ENCODE measurements at regions not wholly inside any gene's neighbourhood (a gene's known extent, or its start where the extent isn't known, plus 50 kb on each side); places are given as distances from the start of the nearest gene placed in this dataset.

DNA sequence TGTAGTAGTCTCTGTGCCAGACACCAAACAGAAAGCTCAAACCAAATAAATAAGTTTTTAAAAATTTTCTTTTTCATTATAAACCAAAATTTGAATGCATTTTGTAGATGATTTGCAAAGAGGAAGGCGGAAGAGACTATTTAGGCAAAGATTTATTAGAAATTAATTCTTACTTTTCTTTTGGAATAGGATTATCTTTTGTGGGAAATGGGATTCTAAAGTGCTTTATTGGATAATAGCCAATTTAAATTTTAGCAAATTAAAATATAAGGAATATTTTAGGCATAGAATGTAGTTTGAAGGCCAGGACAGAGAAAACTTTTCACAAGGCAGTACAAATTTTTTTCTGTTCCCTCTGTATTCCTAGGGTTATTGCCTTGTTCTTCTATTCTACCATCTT lies 311.4 kb upstream of the ITGA1 start:
- H2BK15ac ChIP-seq (ENCODE audit: low read length): no peak overlapping the region
- no peak overlapping the region for H3K9ac ChIP-seq (replicated peaks in 1 of 4; ENCODE audit: extremely low read depth in 1 of 4, low read depth in 3 of 4, low read length in 3 of 4)
- no peaks in the 10 kb centered on the region for H3K79me1 ChIP-seq (ENCODE audit: low read depth, low read length)
- no peaks in the 10 kb centered on the region for H4K20me1 ChIP-seq (replicated peaks in 1 of 2; ENCODE audit: control insufficient read depth in 1 of 2, insufficient read depth in 2 of 2, low read length in 2 of 2)
- no peaks in the 10 kb centered on the region for H3K9me3 ChIP-seq (ENCODE audit: insufficient read depth in 2 of 2, low read depth in 1 of 2, low read length in 1 of 2)
- H3K27ac ChIP-seq (ENCODE audit: low read depth, low read length): no peak overlapping the region
- H4K5ac ChIP-seq (ENCODE audit: insufficient read length, low read depth, low read length): no peak overlapping the region
- H3K56ac ChIP-seq (replicated peaks; ENCODE audit: insufficient read length, low read depth, low read length): no peak overlapping the region
- no peak overlapping the region for H3K4ac ChIP-seq (replicated peaks; ENCODE audit: insufficient read length, low read depth, low read length)
- no peak overlapping the region for H2BK20ac ChIP-seq (ENCODE audit: low read length)
- H3K4me1 ChIP-seq (replicated peaks in 1 of 4; ENCODE audit: control insufficient read depth in 3 of 4, insufficient read depth in 4 of 4, low read length in 3 of 4): no peaks in the 10 kb centered on the region
- H2AFZ ChIP-seq (ENCODE audit: low read length): no peak overlapping the region
- H2AK5ac ChIP-seq (ENCODE audit: low read depth, low read length): no peak overlapping the region
- no peak overlapping the region for H3K14ac ChIP-seq (ENCODE audit: insufficient read length)
- no peak overlapping the region for H3K4me3 ChIP-seq (ENCODE audit: extremely low read depth in 1 of 4, insufficient read depth in 2 of 4, low read depth in 3 of 4, low read length in 4 of 4)
- no peak overlapping the region for H3K4me2 ChIP-seq (ENCODE audit: insufficient read depth in 1 of 2, low read depth in 2 of 2, low read length in 2 of 2)
- no peaks in the 10 kb centered on the region for H3K36me3 ChIP-seq (ENCODE audit: control insufficient read depth in 2 of 4, insufficient read depth in 4 of 4, low read length in 3 of 4)
- 83% methylated on average over 1 of the region's 1 CpG; no CpG with 5 or more reads in 1 of the 2 experiments for WGBS, 2 experiments (ENCODE audit: extremely low coverage in 1 of 2, insufficient coverage in 1 of 2, insufficient read length in 1 of 2, insufficient replicate concordance in 2 of 2, low coverage in 1 of 2, low lambda C conversion rate in 2 of 2, missing lambda C conversion rate in 1 of 2)
- no peak overlapping the region for H2BK5ac ChIP-seq (ENCODE audit: low read depth, low read length)
- H4K91ac ChIP-seq (replicated peaks; ENCODE audit: insufficient read length, low read length): no peak overlapping the region
- H3K23me2 ChIP-seq (ENCODE audit: low read depth, low read length): no peaks in the 10 kb centered on the region
- no peak overlapping the region for H4K8ac ChIP-seq (ENCODE audit: extremely low read depth, insufficient read depth, low read length)
- no peaks in the 10 kb centered on the region for H3K79me2 ChIP-seq (ENCODE audit: control insufficient read depth in 1 of 2, insufficient read depth in 2 of 2, low read length in 2 of 2)
- no peak overlapping the region for H2BK120ac ChIP-seq (replicated peaks; ENCODE audit: low read depth, low read length)
- no peak overlapping the region for H2BK12ac ChIP-seq (ENCODE audit: low read depth, low read length)
- H3K18ac ChIP-seq (ENCODE audit: extremely low read depth, low read length): no peak overlapping the region
- no peak for DNase-seq (ENCODE audit: low read depth in 1 of 2, low spot score in 2 of 2)
- FAIRE-seq: no peak
- CTCF ChIA-PET (ENCODE audit: partially characterized antibody): no interaction called here
- H3K27me3 ChIP-seq (replicated peaks in 1 of 4; ENCODE audit: control insufficient read depth in 3 of 4, extremely low read depth in 1 of 4, insufficient read depth in 3 of 4, low read length in 3 of 4): peaks cover 0 to 1% (median 0%) of the 10 kb centered on the region in 4 experiments; a peak in 1 of 7 replicates
- POLR2A ChIA-PET (ENCODE audit: partially characterized antibody): no interaction called here
- no peak overlapping the region for H3K23ac ChIP-seq (ENCODE audit: insufficient read length)
- TF ChIP-seq POLR2AphosphoS5 (IDR thresholded peaks at IDR 0.05; ENCODE audit: low read depth, low read length): no peak
- TF ChIP-seq SRF (IDR thresholded peaks at IDR 0.05; ENCODE audit: low read depth, low read length): no peak
- no peak for TF ChIP-seq SUZ12 (IDR thresholded peaks at IDR 0.05; ENCODE audit: low read length)
- TF ChIP-seq POU5F1 (IDR thresholded peaks at IDR 0.05; ENCODE audit: low read depth, low read length): no peak
- no peak for TF ChIP-seq HDAC6 (IDR thresholded peaks at IDR 0.05; ENCODE audit: low read depth, low read length)
- TF ChIP-seq SIN3A (conservative IDR thresholded peaks at IDR 0.05 in 1 of 2, IDR thresholded peaks at IDR 0.05 in 1 of 2; ENCODE audit: low read depth in 1 of 2, low read length in 2 of 2): no peak
- no peak for TF ChIP-seq ASH2L (IDR thresholded peaks at IDR 0.05; ENCODE audit: low read length)
- TF ChIP-seq, protein P1, sequence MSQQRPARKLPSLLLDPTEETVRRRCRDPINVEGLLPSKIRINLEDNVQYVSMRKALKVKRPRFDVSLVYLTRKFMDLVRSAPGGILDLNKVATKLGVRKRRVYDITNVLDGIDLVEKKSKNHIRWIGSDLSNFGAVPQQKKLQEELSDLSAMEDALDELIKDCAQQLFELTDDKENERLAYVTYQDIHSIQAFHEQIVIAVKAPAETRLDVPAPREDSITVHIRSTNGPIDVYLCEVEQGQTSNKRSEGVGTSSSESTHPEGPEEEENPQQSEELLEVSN (IDR thresholded peaks at IDR 0.05): no peak
- TF ChIP-seq SAP30 (IDR thresholded peaks at IDR 0.05; ENCODE audit: insufficient read depth, insufficient replicate concordance, low read length): no peak
- no peak for TF ChIP-seq EGR1 (IDR thresholded peaks at IDR 0.05; ENCODE audit: borderline replicate concordance, low read depth, low read length)
- TF ChIP-seq CHD1 (IDR thresholded peaks at IDR 0.05; ENCODE audit: low read depth, low read length): no peak
- no peak for TF ChIP-seq BACH1 (IDR thresholded peaks at IDR 0.05; ENCODE audit: low read length)
- TF ChIP-seq GTF2F1 (IDR thresholded peaks at IDR 0.05; ENCODE audit: borderline replicate concordance, low read depth, low read length): no peak
- TF ChIP-seq NRF1 (IDR thresholded peaks at IDR 0.05; ENCODE audit: low read depth, low read length): no peak
- TF ChIP-seq JUN (IDR thresholded peaks at IDR 0.05; ENCODE audit: low read depth, low read length): no peak

All from H1 (cell line).